IMR-90 (cell line): ENCODE measurements at regions not wholly inside any gene's neighbourhood (a gene's known extent, or its start where the extent isn't known, plus 50 kb on each side); places are given as distances from the start of the nearest gene placed in this dataset.

Source experiments
- BHLHE40 ChIP-seq: fragments of 150-350 bp; IDR thresholded peaks from 2 replicates; pipeline ENCODE4 v1.6.1; 2016; ENCODE audit warnings: mild to moderate bottlenecking, low read depth, low read length
- FOS ChIP-seq: fragments of 150-350 bp; IDR thresholded peaks from 2 replicates; pipeline ENCODE4 v1.6.1; 2016; ENCODE audit warnings: low read depth, low read length
- MXI1 ChIP-seq: IDR thresholded peaks from 2 replicates; pipeline ENCODE4 v1.6.1; 2012; ENCODE audit warnings: low read depth, mild to moderate bottlenecking, low read length, moderate library complexity, borderline replicate concordance
- RCOR1 ChIP-seq: IDR thresholded peaks from 2 replicates; pipeline ENCODE4 v1.6.1; 2012; ENCODE audit warnings: mild to moderate bottlenecking, low read length, improper control_type of control experiment; ENCODE audit not compliant: insufficient replicate concordance
- SMC3 ChIP-seq: fragments of 150-350 bp; IDR thresholded peaks from 2 replicates; pipeline ENCODE4 v1.6.1; 2016; ENCODE audit warnings: low read depth, mild to moderate bottlenecking, antibody characterized with exemption, low read length, moderate library complexity
- TF ChIP-seq, protein P1 (sequence below): conservative IDR thresholded peaks from 2 replicates; pipeline ENCODE4 v1.5.1; 2012; ENCODE audit warnings: mild to moderate bottlenecking, low read depth, low read length, improper control_type of control experiment
- TF ChIP-seq, protein P2 (sequence below): fragments of 150-350 bp; IDR thresholded peaks from 2 replicates; pipeline ENCODE4 v1.6.1; 2016; ENCODE audit warnings: low read depth, mild to moderate bottlenecking, low read length, moderate library complexity, borderline replicate concordance

DNA sequence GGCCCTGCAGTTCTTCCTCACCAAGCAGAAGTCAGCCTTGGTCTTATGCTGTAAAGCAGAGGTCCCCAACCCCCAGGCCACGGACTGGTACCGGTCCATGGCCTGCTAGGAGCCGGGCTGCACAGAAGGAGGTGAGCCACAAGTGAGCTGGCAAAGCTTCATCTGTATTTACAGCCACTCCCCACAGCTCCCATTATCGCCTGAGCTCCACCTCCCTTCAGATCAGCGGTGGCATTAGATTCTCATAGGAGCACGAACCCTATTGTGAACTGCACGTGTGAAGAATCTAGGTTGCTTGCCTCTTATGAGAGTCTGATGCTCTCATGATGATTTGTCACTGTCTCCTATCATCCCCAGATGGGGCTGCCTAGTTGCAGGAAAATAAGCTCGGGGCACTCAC, 87.6 kb upstream of the NEBL start:
- TF ChIP-seq SMC3 (no peak), RCOR1 (no peak), FOS (no peak), BHLHE40 (no peak), MXI1 (no peak)
- TF ChIP-seq, protein P1, sequence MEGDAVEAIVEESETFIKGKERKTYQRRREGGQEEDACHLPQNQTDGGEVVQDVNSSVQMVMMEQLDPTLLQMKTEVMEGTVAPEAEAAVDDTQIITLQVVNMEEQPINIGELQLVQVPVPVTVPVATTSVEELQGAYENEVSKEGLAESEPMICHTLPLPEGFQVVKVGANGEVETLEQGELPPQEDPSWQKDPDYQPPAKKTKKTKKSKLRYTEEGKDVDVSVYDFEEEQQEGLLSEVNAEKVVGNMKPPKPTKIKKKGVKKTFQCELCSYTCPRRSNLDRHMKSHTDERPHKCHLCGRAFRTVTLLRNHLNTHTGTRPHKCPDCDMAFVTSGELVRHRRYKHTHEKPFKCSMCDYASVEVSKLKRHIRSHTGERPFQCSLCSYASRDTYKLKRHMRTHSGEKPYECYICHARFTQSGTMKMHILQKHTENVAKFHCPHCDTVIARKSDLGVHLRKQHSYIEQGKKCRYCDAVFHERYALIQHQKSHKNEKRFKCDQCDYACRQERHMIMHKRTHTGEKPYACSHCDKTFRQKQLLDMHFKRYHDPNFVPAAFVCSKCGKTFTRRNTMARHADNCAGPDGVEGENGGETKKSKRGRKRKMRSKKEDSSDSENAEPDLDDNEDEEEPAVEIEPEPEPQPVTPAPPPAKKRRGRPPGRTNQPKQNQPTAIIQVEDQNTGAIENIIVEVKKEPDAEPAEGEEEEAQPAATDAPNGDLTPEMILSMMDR = no peak
- TF ChIP-seq, protein P2, sequence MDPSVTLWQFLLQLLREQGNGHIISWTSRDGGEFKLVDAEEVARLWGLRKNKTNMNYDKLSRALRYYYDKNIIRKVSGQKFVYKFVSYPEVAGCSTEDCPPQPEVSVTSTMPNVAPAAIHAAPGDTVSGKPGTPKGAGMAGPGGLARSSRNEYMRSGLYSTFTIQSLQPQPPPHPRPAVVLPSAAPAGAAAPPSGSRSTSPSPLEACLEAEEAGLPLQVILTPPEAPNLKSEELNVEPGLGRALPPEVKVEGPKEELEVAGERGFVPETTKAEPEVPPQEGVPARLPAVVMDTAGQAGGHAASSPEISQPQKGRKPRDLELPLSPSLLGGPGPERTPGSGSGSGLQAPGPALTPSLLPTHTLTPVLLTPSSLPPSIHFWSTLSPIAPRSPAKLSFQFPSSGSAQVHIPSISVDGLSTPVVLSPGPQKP = no peak
